ENCODE measurements at regions not wholly inside any gene's neighbourhood (a gene's known extent, or its start where the extent isn't known, plus 50 kb on each side); places are given as distances from the start of the nearest gene placed in this dataset.

GRCh38 chr2:16279641-16280040 is 339.3 kb downstream of the MYCN start:
- no peak for DNase-seq (ENCODE audit: low read depth in 2 of 2)

- no peak for DNase-seq (ENCODE audit: low read depth in 2 of 2)
Measured at GRCh38 chr2:16279201-16279570, 338.8 kb downstream of the MYCN start.

GRCh38 chr2:16278421-16279200 is 338.3 kb downstream of the MYCN start:
- DNase-seq (ENCODE audit: low read depth in 2 of 2): no peak

GRCh38 chr2:16277117-16277516 is 336.8 kb downstream of the MYCN start:
- no peak for DNase-seq (ENCODE audit: low read depth in 2 of 2)

- DNase-seq (ENCODE audit: low read depth in 2 of 2): no peak
Measured at GRCh38 chr2:16275661-16276060, 335.3 kb downstream of the MYCN start.

- no peak for DNase-seq (ENCODE audit: low read depth in 2 of 2)
Measured at GRCh38 chr2:16275131-16275530, 334.8 kb downstream of the MYCN start.

GRCh38 chr2:16273111-16273510 is 332.8 kb downstream of the MYCN start:
- no peak for DNase-seq (ENCODE audit: low read depth in 2 of 2)

GRCh38 chr2:16272038-16272788 is 331.9 kb downstream of the MYCN start:
- DNase-seq (ENCODE audit: low read depth in 2 of 2): no peak

GRCh38 chr2:16271231-16271896 is 331.0 kb downstream of the MYCN start:
- no peak for DNase-seq (ENCODE audit: low read depth in 2 of 2)

- DNase-seq (ENCODE audit: low read depth in 2 of 2): no peak
Measured at GRCh38 chr2:16270441-16270840, 330.1 kb downstream of the MYCN start.

- no peak for DNase-seq (ENCODE audit: low read depth in 2 of 2)
Measured at GRCh38 chr2:16268301-16269000, 328.1 kb downstream of the MYCN start.

- no peak for DNase-seq (ENCODE audit: low read depth in 2 of 2)
Measured at GRCh38 chr2:16266571-16266970, 326.2 kb downstream of the MYCN start.

GRCh38 chr2:16264931-16265540 is 324.7 kb downstream of the MYCN start:
- DNase-seq (ENCODE audit: low read depth in 2 of 2): no peak

- DNase-seq (ENCODE audit: low read depth in 2 of 2): no peak
Measured at GRCh38 chr2:16264491-16264890, 324.1 kb downstream of the MYCN start.

GRCh38 chr2:16263241-16263890 is 323.0 kb downstream of the MYCN start:
- DNase-seq (ENCODE audit: low read depth in 2 of 2): no peak

- DNase-seq (ENCODE audit: low read depth in 2 of 2): no peak
Measured at GRCh38 chr2:16262526-16263178, 322.3 kb downstream of the MYCN start.

- no peak for DNase-seq (ENCODE audit: low read depth in 2 of 2)
Measured at GRCh38 chr2:16261791-16262190, 321.4 kb downstream of the MYCN start.

- DNase-seq (ENCODE audit: low read depth in 2 of 2): no peak
Measured at GRCh38 chr2:16261071-16261470, 320.7 kb downstream of the MYCN start.

GRCh38 chr2:16260041-16260830 is 319.9 kb downstream of the MYCN start:
- DNase-seq (ENCODE audit: low read depth in 2 of 2): no peak

GRCh38 chr2:16259010-16259409 is 318.7 kb downstream of the MYCN start:
- DNase-seq (ENCODE audit: low read depth in 2 of 2): no peak

Data from stimulated activated CD4-positive, alpha-beta T cell treated with anti-CD3 and anti-CD28 coated beads, Interleukin-1b, Interleukin-23, amount 100 ng/mL, for 1 hour (primary cell).